RPMI8226 (cell line): ENCODE measurements at regions not wholly inside any gene's neighbourhood (a gene's known extent, or its start where the extent isn't known, plus 50 kb on each side); places are given as distances from the start of the nearest gene placed in this dataset.
"Not testable (repeated sequence)": the region's sequence is repeated elsewhere in the genome, so short reads cannot be mapped to it uniquely, and the experiment has no call there.

ENCODE experiments used
- DNase-seq: peaks from one replicate; pipeline ENCODE4 v3.0.0-alpha.2; 2015

GRCh38 chr12:73589220-73589619 is 948.4 kb upstream of the ATXN7L3B start:
- no peak for DNase-seq

- DNase-seq: no peak
Observed at GRCh38 chr12:73598626-73599025, 939.0 kb upstream of the ATXN7L3B start.

- no peak for DNase-seq
Observed at GRCh38 chr12:73599268-73599667, 938.4 kb upstream of the ATXN7L3B start.

- not testable (repeated sequence) for DNase-seq
Observed at GRCh38 chr12:73605925-73606324, 931.7 kb upstream of the ATXN7L3B start.

- DNase-seq: no peak
Observed at GRCh38 chr12:73612551-73612950, 925.1 kb upstream of the ATXN7L3B start.

GRCh38 chr12:73623421-73623820 is 914.2 kb upstream of the ATXN7L3B start:
- DNase-seq: no peak

GRCh38 chr12:73625226-73625625 is 912.4 kb upstream of the ATXN7L3B start:
- no peak for DNase-seq

- no peak for DNase-seq
Observed at GRCh38 chr12:73629171-73629570, 908.5 kb upstream of the ATXN7L3B start.

GRCh38 chr12:73629893-73630831 is 907.5 kb upstream of the ATXN7L3B start:
- no peak for DNase-seq

- DNase-seq: no peak
Observed at GRCh38 chr12:73632191-73632590, 905.4 kb upstream of the ATXN7L3B start.

- DNase-seq: no peak
Observed at GRCh38 chr12:73632661-73633060, 905.0 kb upstream of the ATXN7L3B start.

- DNase-seq: not testable (repeated sequence)
Observed at GRCh38 chr12:73639397-73639796, 898.2 kb upstream of the ATXN7L3B start.

GRCh38 chr12:73656375-73656774 is 881.3 kb upstream of the ATXN7L3B start:
- DNase-seq: peak; percentile 5

GRCh38 chr12:73659802-73660201 is 877.8 kb upstream of the ATXN7L3B start:
- no peak for DNase-seq

- no peak for DNase-seq
Observed at GRCh38 chr12:73665193-73665592, 872.4 kb upstream of the ATXN7L3B start.

- DNase-seq: peak; percentile 74
Observed at GRCh38 chr12:73671550-73671949, 866.1 kb upstream of the ATXN7L3B start.

- no peak for DNase-seq
Observed at GRCh38 chr12:73677520-73678291, 859.9 kb upstream of the ATXN7L3B start.

GRCh38 chr12:73678335-73678734 is 859.3 kb upstream of the ATXN7L3B start:
- no peak for DNase-seq

- no peak for DNase-seq
Observed at GRCh38 chr12:73699318-73699717, 838.3 kb upstream of the ATXN7L3B start.

- DNase-seq: no peak
Observed at GRCh38 chr12:73714655-73715054, 823.0 kb upstream of the ATXN7L3B start.

- not testable (repeated sequence) for DNase-seq
Observed at GRCh38 chr12:73716143-73716542, 821.5 kb upstream of the ATXN7L3B start.

GRCh38 chr12:73719223-73719622 is 818.4 kb upstream of the ATXN7L3B start:
- DNase-seq: no peak

- no peak for DNase-seq
Observed at GRCh38 chr12:73726881-73727280, 810.8 kb upstream of the ATXN7L3B start.

GRCh38 chr12:73731658-73732057 is 806.0 kb upstream of the ATXN7L3B start:
- no peak for DNase-seq
